Right renal cortex interstitium (tissue), 3 donors: ENCODE measurements at regions not wholly inside any gene's neighbourhood (a gene's known extent, or its start where the extent isn't known, plus 50 kb on each side); places are given as distances from the start of the nearest gene placed in this dataset.
"Not testable (repeated sequence)": the region's sequence is repeated elsewhere in the genome, so short reads cannot be mapped to it uniquely, and the experiment has no call there.

ENCODE experiments used
- DNase-seq, 3 donors: peaks; one replicate each; pipeline ENCODE4 v3.0.0-alpha.2; 2013; ENCODE audit warnings: low read depth in 3 of 3, low spot score in 2 of 3

DNA sequence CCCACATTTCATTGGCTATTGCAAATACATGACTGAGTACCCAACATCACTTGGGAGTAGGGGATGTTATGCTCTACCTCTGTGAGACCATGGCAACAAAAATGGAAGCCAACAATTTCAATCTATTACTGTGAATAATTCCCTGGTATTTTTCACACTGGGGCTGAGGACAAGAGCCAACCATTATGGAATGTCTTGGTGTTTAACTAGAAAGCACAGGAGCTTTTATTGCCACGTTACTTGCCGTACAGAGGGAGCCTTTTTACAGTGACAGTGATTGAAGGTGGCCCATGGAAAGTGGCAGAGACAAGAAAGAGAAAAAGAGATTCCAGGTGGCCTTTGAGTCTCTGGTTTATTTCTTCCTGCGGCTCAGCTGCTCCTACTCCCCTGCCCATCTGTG, 105.7 kb upstream of the TBC1D5 start:
- no peak for DNase-seq

DNA sequence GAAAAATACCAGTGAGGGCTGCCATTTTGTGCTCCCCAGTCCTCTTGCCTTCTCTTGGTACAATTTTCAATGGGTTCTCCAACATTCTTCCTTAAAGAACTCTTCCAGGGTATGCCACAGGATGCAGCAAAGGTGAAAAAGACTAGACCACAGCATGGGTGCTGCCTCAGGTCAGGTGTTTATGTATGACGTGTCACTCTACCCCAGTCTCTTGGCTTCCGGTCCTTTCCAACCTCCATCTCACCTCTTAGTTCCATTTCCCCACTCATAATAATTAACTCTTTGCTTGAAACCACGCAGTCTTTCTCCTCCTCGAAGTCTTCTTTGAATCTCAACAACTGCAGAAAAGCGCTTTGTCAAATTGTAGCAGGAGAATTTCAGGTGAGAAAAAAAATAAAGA, 104.7 kb upstream of the TBC1D5 start:
- DNase-seq, result no peak

DNA sequence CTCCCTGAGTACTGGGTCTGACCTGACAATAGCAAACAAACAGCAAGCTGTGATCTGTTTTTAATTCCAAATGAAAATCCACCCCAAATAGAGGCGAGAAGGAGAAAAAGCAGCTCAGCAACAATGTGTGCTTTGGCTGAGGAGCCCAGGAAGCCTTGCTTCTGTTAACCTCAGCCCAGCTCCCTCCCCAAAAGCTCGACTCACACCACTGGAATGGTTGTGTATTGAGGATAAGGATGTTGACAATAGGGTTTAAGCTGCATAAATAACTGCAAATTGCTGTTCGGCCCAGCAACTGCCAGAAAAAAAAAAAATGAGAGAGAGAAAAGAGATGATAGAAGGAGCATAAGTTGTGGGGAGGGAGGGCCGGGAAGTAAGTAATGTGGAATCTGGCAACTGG, 104.0 kb upstream of the TBC1D5 start:
- no peak for DNase-seq

DNA sequence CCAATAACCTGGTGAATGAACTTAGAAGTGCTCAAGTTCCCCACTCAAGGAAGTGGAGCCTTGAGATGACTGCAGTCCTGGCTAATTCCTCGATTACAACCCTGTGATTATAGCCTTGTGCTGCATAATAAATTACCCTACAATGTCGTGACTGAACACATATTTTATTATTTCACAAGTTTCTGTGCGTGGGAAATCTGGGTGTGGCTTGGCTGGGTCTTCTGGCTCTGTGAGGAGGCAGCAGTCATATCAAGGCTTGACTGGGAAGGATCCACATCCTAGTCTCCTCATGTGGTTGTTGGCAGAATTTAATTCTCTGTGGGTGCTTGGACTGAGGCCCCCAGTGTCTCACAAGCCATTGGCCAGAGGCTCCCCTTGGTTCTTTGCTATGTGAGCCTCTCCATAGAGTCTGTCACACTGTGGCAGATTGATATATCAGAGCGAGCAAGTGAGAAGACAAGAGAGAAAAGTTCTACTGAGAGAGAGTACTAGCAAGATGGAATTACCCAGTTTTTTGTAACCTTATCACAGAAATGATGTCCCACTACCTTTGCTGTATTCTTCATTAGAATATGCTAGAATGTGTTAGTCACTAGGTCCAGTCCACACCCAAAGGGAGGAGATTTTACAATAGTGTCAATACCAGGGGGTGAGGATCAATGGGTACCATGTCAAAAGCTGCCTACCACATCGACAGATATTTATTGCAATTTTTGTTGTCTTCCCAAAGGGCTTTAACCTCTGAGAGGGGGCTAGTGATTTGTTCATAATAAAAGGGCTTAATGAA, 102.8 kb upstream of the TBC1D5 start:
- no peak for DNase-seq

DNA sequence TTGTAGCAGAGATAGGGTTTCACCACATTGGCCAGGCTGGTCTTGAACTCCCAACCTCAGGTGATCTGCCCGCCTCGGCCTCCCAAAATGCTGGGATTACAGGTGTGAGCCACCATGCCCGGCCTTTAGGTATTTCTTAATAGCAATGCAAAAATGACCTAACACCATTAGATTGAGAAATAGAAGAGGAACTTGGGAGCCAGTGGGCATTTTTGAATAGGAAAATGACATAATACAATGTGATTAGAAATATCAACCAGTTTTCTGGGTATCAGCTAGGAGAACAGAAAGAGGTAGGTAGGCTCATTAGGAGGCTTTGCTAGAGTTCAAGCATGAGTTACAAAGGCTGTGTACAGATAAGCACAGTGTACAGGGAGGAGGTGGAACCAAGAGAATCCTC, 101.8 kb upstream of the TBC1D5 start:
- no peak for DNase-seq

DNA sequence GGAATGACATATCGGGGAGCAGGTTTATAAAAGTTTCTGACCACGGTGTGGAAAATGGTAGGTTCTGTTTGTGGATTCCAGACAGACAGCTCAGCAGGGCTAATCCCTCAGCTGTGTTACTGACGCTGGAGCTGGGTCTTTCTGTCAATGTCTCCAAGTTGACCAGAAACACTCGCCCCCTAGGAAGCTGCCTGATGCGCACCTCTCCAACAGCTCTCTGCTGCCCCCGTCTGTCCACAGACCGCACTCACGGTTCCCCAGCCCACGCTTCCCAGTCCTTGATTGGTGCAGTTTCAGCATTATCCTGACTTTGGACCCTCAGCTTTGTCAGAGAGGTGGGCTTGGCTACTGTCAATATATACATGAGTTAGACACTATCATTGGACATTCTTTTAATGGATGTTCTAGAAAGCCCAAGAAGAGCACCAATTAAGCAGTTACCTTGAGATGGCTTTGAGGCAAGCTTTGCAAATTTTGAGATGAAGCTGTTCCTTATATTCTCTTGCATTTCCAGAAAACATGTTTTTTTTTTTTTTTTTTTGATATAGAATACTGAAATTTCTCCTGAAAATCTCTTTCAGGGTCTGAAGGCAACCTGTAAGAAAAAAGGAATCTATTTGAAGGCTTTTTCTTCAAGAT, 98.9 kb upstream of the TBC1D5 start:
- DNase-seq, result peak; percentile 31 to 54 (median 52)

DNA sequence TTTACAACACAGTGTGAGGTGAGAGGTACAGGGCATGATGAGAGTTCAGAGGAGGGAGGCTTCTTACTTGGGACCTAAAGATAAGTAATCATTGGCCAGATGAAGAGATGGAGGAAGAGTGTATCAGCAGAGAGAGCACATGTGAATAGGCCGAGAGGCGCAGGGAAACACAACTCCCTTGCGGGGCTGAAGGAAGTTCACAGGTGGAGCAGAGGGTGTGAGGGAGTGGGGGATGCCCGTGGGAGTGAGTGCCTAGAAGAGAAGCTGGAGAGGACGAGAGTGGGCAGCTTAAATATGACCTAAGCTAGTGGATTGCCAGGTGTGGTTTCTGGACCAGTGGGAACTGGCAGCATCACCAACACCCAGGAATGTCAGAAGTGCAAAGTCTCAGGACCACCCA, 98.2 kb upstream of the TBC1D5 start:
- DNase-seq, result no peak

DNA sequence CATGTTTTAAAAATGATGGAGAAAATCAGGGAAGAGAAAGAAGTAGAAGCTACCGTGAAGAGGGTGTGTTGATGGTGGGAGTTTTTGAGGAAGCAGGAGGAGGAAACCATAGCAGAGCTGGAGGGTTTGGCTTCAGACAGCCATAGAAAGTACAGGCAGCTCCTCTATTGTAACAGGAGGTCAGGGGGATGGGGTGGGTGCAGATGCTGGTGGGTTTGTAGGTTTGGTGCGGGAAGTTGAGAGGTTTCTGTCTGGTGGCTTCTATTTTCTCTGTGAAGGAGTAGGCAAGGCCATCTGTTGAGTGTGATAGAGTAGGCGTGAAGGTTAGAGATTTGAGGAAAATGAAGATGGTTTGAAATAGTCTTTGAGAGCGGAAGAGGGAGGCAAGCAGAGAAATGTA, 97.7 kb upstream of the TBC1D5 start:
- DNase-seq, result no peak

DNA sequence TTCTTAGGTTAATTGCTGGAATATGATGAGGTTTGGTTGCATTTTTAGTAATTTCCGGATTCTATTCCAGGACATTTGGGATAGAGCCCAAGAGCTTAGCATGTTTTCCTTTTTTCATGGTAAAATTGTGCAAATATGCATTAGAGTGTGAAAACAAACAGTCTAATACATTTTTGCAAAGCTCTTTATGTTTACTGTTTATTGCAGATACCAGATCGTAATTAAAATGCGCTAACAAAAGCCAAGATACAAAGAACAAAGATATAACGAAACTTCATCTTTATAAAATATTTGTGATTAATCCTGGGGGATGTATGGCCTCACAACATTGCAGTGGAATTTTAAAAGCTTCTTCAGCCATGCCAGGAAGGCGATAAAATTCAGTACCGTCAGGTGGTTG, 94.5 kb upstream of the TBC1D5 start:
- no peak for DNase-seq

DNA sequence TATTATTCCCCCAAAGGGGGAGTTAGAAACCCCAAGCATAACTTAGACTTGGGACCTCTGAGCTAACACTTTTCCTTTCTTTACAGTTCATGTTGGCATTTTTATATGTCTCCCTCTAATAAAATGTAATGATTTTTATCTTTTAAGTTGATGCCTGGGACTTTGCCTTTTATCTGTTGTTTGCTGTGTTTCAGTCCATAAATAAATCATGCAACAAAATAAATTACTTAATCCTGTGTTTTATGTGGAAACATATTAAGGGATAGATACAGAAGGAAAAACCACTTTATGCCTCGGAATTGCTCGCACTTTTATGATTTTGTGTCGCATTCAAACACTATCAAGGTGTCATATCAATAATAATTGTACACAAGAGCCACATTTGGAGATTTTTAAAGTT, 93.7 kb upstream of the TBC1D5 start:
- DNase-seq, result no peak

DNA sequence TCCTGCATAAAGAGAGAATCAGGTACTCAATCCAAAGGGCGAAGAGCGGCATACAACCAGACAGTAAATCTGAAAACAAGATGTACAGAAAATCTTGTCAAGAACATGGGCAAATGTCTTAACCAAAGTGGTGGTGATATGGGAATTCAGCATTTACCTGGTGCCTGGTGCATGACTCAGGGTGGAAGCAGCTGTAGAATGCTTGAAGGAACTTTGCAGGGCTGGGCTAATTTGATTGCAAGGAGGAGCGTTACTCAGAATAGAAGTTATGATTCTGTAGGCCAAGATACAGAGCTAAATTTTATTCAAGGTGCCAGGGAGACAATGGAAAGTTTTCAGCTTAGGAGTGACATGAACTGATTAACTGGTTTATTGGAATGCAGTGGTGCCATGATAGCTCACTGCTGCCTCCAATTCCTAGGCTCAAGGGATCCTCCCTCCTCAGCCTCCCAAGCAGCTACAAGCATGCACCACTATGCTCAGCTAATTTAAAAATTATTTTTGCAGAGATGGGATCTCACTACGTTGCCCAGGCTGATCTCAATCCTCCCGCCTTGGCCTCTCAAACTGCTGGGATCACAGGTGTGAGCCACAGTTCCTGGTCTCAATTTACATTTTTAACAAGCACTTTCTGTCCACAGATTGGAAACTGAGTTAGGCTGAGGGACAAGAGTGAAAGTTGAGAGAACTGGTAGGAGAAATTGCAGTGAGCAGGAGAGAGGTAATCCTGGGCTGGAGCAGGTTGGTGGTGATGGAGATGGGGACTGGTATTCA, 91.5 kb upstream of the TBC1D5 start:
- no peak for DNase-seq

DNA sequence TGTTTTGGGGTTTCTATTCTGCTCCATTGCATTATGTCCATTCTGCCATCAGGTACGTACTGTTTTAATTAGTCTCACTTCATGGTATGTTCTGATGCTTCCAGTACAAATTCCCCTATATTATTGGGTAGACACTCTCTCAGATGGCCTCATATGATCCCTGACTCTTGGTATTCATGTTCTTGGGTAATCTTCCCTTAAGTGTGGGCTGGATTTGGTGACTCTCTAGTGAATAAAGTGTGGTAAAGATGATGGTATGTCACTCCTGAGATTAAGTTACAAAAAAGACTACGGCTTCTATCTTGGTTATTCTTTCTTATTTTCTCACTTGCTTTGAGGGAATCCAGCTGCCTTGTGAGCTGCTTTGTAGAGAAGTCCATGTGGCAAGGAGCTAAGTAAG, 89.6 kb upstream of the TBC1D5 start:
- DNase-seq, result no peak

DNA sequence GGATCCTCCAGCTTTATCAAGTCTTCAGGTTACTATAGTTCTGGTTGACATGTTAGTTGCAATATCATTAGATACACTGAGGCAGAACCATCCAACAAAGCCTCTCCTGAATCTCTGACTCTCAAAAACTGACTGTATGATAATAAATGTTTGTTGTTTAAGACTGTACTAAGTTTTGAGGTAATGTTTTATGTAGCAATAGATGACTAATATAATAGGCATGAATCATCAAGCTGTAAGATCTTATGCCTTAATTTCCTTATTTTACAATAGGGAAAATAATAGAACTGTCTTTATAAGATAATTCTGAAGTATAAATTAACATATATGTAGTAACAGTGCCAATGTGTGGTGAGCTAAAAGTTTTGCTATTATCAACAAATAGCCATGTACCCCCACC, 88.9 kb upstream of the TBC1D5 start:
- no peak for DNase-seq

DNA sequence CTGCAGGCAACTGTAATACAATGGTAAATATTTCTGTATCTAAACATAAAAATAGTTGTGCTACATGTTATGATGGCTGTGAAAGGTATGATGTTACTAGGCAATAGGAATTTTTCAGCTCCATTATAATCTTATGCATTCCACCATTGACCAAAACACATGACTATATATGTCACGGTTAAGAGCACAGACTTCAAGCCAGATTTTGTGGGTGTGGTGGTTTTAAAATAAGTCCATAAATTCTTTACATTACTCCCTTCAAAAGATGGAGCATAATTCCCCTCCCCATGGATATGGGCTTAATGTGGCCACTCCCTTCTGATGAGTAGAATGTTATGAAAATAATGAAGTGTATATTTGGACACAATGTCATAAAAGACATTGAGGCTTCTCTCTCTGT, 88.4 kb upstream of the TBC1D5 start:
- no peak for DNase-seq

DNA sequence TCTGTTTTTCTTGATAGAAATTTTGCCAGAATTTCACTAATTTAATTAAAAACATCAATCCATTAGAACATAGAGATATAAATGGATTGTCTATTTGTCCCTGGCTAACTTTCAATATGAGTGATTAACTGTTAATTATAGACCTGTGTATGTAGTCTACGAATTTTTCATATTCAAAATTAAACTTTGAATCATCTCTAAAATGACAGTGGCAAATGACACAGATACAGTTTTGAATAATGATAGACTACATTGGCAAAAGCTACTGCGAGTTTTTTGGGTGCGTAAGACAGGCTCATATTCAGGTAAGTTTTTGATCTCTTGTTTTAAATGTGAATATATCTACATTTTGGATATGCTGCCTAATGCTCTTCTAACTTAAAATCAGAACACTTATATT, 86.0 kb upstream of the TBC1D5 start:
- no peak for DNase-seq

DNA sequence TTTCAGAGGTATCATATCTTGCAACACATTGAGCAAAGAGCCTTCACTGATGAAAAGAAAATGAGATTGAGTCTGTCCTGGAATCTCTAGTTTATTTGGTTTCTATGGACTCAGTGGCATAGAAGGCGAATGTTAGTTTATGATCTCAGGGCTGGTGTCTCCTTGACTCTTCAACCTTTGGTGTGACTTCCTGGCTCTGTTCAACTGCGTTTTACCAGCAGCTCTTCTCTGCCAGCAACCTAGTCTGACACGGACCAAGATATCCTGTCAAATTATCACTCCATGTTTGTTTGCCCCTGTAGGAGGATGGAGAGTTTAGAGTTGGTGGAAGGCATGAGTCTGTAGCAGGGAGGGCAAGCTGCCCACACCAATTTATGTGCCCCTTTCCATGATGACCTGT, 82.9 kb upstream of the TBC1D5 start:
- DNase-seq, result no peak

DNA sequence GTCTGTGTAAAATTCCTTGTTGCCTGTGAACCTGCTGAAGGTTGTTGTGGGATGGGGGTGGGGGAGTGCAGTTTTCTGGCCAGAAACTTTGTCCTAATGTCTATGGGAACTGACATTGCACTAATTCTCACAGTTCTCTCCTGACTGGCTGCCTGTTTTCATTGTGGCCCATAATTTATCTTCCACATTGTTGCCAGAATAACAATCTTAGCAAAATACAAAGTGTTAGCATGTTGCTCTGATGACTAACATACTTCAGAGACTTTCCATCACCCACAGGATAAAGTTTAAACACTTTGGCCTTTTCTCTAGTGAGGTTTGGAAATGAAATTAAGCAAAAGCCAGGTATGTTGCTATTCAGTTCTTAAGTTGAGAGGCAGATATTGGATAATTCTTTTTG, 81.4 kb upstream of the TBC1D5 start:
- no peak for DNase-seq

DNA sequence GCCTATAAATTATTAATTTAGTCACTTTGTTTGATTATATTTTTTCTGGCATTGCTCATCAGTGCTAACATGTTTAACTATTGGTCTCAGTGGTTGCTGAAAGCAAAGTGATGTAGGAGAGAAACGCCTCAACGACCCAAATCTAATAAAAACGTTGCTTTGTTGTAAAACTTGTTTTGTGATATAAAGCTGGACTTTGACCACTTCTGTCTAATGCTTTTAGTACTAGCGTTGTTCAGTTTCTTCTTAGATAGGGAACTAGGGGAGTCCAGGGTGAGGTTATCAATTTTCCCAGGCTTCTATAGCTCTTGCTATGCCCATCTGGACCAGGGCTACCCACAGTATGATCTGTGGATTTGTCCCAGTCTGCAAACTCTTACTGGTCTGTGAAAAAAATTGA, 80.6 kb upstream of the TBC1D5 start:
- no peak for DNase-seq

DNA sequence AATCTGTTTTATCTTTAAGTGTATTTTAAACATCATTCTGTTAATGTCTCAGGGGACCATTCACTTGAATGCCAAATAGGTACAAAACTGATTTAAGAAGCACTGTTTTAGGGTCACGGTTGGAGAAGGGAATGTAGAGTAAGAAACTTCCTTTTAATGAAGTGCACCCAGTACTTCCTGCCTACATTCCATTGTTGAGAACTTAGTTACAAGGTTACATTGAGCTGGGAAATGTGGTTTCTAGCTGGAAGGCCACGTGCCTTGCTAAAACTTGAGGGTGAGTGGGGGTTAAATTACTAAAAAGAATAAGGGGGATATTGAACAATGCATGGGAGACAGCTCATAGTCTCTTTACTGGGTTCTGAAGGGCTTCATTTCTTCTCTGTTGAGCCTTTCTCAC, 78.3 kb upstream of the TBC1D5 start:
- no peak for DNase-seq

DNA sequence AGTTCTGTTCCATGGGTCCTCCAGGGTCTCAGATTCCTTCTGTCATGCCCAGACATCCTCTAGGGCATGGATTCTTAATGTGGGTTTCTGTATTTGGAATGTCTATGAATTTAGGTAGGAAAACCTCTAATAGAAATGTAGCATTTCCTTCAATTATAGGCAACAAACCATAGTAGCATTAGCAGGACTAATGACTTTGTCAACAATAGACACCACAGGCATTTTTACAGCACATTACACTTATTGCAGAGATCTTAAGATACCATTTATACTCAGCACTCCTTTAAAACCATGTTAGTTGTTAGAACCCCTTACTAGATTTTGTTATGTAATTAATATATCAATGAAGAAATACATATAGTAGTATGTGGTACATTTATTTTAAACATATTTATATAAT, 77.8 kb upstream of the TBC1D5 start:
- no peak for DNase-seq

DNA sequence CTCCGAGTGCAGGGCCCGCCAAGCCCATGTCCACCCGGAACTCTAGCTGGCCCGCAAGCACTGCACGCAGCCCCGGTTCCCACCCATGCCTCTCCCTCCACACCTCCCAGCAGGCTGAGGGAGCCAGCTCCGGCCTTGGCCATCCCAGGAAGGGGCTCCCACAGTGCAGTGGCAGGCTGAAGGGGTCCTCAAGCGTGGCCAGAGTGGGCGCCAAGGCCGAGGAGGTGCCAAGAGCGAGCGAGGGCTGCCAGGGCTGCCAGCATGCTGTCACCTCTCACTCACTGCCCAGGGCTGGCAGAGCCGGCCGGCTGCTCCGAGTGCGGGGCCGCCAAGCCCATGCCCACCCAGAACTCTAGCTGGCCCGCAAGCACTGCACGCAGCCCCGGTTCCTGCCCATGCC, 75.5 kb upstream of the TBC1D5 start:
- DNase-seq, result not testable (repeated sequence)

DNA sequence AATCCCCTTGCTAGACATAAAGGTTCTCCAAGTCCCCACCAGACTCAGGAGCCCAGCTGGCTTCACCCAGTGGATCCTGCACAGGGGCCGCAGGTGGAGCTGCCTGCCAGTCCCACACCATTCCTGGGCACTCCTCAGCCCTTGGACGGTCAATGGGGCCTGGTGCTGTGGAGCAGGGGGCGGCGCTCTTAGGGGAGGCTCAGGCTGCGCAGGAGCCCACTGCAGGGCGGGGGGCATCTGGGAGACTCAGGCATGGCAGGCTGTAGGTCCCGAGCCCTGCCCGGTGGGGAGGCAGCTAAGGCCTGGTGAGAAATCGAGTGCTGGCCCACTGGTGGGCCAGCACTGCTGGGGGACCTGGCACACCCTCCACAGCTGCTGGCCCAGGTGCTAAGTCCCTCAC, 75.1 kb upstream of the TBC1D5 start:
- no peak for DNase-seq
